Esophagus muscularis mucosa (tissue), 4 donors: ENCODE measurements at regions not wholly inside any gene's neighbourhood (a gene's known extent, or its start where the extent isn't known, plus 50 kb on each side); places are given as distances from the start of the nearest gene placed in this dataset.

Experiments used
- CTCF ChIP-seq, 3 experiments: fragments of 200-600 bp in 2 of 3; fragments of 450-650 bp in 1 of 3; sonication (generic) in 2 of 3; IDR thresholded peaks; one replicate each; pipeline ENCODE4 v1.5.1; 2017 to 2019; ENCODE audit warnings: antibody characterized with exemption in 3 of 3, mild to moderate bottlenecking in 2 of 3, moderate library complexity in 1 of 3
- EP300 ChIP-seq: sonication (generic); formaldehyde crosslinking; IDR thresholded peaks from one replicate; pipeline ENCODE4 v1.6.1; 2017; ENCODE audit warnings: antibody characterized with exemption
- POLR2A ChIP-seq: fragments of 450-650 bp; IDR thresholded peaks from one replicate; pipeline ENCODE4 v1.6.1; 2017; ENCODE audit warnings: antibody characterized with exemption, moderate library complexity, mild to moderate bottlenecking, low read depth
- POLR2AphosphoS5 ChIP-seq, 2 donors: sonication (generic); formaldehyde crosslinking; IDR thresholded peaks; one replicate each; pipeline ENCODE4 v1.6.1; 2017; ENCODE audit warnings: antibody characterized with exemption in 2 of 2

- TF ChIP-seq CTCF (IDR thresholded peaks at IDR 0.05) (no peak), POLR2A (no peak), EP300 (no peak), POLR2AphosphoS5 (IDR thresholded peaks at IDR 0.05) (no peak)
These were observed 59.8 kb upstream of the PDSS1 start for GRCh38 chr10:26637521-26638275.
